IPS-NIHi7 (cell line): ENCODE measurements at regions not wholly inside any gene's neighbourhood (a gene's known extent, or its start where the extent isn't known, plus 50 kb on each side); places are given as distances from the start of the nearest gene placed in this dataset.

Source experiments
- DNase-seq: peaks from one replicate; pipeline ENCODE4 v3.0.0; 2012; ENCODE audit warnings: mixed read lengths; ENCODE audit errors: extremely low spot score

GRCh38 chr2:39513641-39514094, 76.6 kb upstream of the MAP4K3 start:
- DNase-seq = peak; percentile 79

- no peak for DNase-seq
Observed at GRCh38 chr2:39514825-39515224, 77.7 kb upstream of the MAP4K3 start.

- DNase-seq = no peak
Observed at GRCh38 chr2:39515273-39515896, 78.3 kb upstream of the MAP4K3 start.

- DNase-seq = no peak
Observed at GRCh38 chr2:39515897-39516346, 78.8 kb upstream of the MAP4K3 start.

- peak; percentile 74 for DNase-seq
Observed at GRCh38 chr2:39516347-39517101, 79.4 kb upstream of the MAP4K3 start.

GRCh38 chr2:39517102-39517436, 80.0 kb upstream of the MAP4K3 start:
- DNase-seq = no peak

GRCh38 chr2:39517622-39518021, 80.5 kb upstream of the MAP4K3 start:
- DNase-seq = no peak

- DNase-seq = no peak
Observed at GRCh38 chr2:39519886-39520285, 82.8 kb upstream of the MAP4K3 start.

- DNase-seq = no peak
Observed at GRCh38 chr2:39521876-39522517, 84.9 kb upstream of the MAP4K3 start.

- DNase-seq = no peak
Observed at GRCh38 chr2:39522518-39522877, 85.4 kb upstream of the MAP4K3 start.

- DNase-seq = no peak
Observed at GRCh38 chr2:39523308-39524044, 86.4 kb upstream of the MAP4K3 start.

GRCh38 chr2:39524061-39524460, 87.0 kb upstream of the MAP4K3 start:
- DNase-seq = no peak

GRCh38 chr2:39524756-39525635, 87.9 kb upstream of the MAP4K3 start:
- DNase-seq = no peak

GRCh38 chr2:39525636-39526412, 88.7 kb upstream of the MAP4K3 start:
- no peak for DNase-seq

GRCh38 chr2:39528701-39529100, 91.6 kb upstream of the MAP4K3 start:
- DNase-seq = no peak

GRCh38 chr2:39529836-39530235, 92.8 kb upstream of the MAP4K3 start:
- no peak for DNase-seq

- DNase-seq = no peak
Observed at GRCh38 chr2:39530411-39530866, 93.4 kb upstream of the MAP4K3 start.

- DNase-seq = no peak
Observed at GRCh38 chr2:39531220-39531777, 94.2 kb upstream of the MAP4K3 start.

- no peak for DNase-seq
Observed at GRCh38 chr2:39532933-39533332, 95.8 kb upstream of the MAP4K3 start.

- no peak for DNase-seq
Observed at GRCh38 chr2:39534095-39534711, 97.1 kb upstream of the MAP4K3 start.
